ENCODE measurements at regions not wholly inside any gene's neighbourhood (a gene's known extent, or its start where the extent isn't known, plus 50 kb on each side); places are given as distances from the start of the nearest gene placed in this dataset.
"Not testable (repeated sequence)": the region's sequence is repeated elsewhere in the genome, so short reads cannot be mapped to it uniquely, and the experiment has no call there.

DNA sequence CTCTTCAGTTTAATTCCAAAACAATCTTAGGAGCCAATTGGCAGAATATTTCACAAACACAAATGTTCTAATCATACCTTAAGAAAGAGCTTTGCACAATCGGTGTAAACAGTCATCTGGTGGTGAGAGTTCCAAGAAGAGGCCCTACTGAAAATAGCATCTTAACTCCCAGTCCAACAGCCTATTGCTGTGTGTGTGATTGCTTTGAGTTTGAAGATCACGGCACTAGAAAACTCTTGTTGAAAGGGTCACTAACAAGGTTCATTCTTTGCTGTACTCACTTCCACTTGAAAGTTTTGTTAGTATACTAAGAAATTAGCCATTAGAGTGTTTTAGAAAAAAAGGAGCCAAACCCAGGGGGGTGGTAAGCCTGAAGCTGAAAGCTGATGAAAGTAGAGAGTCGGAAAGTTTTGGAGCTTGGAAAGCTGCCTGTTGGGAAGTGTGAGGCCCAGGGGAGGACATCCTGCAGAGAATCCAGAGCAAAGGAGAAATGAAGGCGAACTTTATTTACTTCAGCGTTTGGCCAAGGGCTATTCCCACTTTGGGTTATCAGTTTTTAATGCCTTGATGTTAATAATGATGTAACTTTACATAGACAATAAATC is 180.3 kb upstream of the GHR start:
- DNase-seq (ENCODE audit: low spot score), result no peak

DNA sequence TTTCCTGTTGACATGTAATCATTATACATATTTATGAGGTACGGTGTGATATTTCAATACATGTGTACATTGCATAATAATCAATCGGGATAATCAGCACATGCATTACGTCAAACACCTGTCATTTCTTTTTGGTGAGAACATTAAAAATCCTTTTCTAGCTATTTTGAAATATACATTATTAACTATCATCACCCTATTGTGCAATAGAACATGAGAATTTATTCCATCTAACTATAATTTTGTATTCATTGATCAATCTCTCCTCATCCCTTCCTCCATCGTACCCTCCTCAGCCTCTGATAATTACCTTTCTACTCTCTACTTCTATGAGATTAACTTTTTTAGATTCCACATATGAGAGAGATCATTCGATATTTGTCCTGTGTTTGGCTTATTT is 170.9 kb upstream of the GHR start:
- no peak for DNase-seq (ENCODE audit: low spot score)

DNA sequence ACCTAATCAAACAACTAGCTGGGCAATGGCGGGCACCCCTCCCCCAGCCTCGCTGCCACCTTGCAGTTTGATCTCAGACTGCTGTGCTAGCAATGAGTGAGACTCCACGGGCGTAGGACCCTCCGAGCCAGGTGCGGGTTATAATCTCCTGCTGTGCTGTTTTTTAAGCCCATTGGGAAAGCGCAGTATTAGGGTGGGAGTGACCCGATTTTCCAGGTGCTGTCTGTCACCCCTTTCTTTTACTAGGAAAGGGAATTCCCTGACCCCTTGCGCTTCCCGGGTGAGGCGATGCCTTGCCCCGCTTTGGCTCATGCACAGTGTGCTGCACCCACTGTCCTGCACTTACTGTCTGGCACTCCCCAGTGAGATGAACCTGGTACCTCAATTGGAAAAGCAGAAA is 163.3 kb upstream of the GHR start:
- not testable (repeated sequence) for DNase-seq (ENCODE audit: low spot score)

DNA sequence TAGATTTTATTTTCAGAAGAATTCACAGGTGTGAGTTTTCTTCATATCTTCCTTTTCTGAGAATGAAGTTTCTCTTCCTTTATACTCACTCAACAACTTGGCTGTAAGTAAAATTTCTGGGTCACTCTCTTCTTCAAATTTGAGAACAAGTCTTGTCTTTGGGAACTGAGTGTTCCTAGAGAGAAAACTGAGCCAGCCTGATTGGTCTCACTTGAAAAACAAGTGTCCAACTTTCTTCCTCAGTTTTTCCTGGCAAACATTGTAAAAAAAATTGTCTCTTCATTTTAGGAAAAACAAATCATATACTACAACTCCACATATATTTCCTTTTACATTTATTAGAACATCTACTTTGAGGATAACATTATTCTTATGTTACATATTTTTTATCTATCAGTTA is 156.1 kb upstream of the GHR start:
- no peak for DNase-seq (ENCODE audit: low spot score)

DNA sequence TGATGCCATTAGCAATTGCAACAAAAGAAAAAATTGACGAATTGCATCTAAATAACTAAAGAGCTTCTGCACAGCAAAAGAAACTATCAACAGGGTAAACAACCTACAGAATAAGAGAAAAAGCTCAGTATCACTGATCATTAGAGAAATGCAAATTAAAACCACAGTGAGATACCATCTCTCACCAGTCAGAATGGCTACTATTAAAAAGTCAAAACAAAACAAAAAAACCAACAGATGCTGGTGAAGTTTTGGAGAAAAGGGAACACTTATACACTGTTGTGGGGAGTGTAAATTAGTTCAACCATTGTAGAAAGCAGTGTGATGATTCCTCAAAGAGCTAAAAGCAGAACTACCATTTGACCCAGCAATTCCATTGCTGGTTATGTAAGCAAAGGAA is 155.1 kb upstream of the GHR start:
- not testable (repeated sequence) for DNase-seq (ENCODE audit: low spot score)

DNA sequence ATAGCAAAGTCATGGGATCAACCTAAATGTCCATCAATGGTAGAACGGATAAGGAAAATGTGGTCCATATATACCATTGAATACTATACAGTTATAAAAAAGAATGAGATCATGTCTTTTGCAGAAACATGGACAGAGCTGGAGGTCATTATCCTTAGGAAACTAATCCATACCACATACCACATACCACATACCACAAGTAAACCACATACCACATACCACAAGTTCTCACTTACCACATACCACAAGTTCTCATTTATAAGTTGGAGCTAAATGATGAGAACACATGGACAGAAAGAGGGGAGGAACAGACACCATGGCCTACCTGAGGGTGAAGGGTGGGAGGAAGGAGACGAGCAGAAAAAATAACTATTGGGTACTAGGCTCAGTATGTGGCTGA is 154.6 kb upstream of the GHR start:
- no peak for DNase-seq (ENCODE audit: low spot score)

DNA sequence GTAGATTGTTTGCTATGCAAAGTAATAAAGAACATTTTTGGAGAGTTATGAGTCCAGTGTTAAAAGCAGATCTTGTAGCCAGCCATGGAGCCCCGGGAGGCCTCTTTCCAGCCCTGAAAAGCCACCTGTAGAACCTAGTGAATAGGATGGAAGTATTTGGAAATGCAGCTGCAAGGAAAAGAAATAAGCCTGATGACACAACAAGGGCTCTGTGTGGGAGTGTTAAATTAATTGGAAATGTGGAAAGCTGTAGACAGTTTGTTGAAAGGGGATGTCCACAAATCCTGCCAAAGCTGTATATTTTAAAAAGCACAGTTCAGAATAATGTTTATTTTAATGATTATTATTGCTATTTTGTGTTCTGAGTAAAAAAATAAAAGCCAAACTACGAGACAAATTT is 152.5 kb upstream of the GHR start:
- no peak for DNase-seq (ENCODE audit: low spot score)

DNA sequence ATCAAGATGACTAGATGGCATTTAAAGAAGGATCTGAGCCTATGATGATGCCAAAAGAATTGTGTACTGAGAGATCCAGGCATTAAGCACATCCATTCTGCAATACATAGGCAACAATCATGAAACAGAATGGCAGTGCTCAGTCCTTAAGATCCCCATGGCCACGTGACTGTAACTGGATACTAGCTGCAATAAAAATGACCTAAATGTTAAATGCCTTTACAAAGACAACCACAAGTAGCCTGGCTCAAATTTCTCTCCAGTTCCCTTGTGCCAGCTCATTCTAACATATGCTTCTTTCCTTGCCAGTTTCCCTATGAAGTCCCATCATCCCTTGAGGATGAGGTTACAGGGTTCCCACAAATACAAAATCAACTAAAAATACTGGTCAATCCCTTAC is 148.3 kb upstream of the GHR start:
- no peak for DNase-seq (ENCODE audit: low spot score)

DNA sequence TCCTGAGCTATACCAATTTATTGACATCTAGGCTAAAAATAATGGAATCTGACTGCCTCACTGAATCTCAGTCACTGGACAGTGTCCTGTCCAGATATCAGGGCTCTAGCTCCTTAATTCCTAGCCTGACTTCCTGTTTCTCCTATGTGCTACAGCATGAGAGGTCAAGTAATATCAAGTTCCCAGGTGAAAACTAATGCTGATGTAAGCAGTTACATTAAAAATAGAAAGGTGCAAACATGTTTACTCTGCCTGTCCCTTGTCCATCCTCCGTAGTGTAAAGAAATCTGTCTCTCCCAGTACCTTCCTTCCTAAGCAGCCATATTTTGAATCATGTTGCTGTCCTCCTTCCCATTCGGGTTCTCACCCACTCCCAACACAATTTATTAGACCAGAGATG is 145.9 kb upstream of the GHR start:
- no peak for DNase-seq (ENCODE audit: low spot score)

DNA sequence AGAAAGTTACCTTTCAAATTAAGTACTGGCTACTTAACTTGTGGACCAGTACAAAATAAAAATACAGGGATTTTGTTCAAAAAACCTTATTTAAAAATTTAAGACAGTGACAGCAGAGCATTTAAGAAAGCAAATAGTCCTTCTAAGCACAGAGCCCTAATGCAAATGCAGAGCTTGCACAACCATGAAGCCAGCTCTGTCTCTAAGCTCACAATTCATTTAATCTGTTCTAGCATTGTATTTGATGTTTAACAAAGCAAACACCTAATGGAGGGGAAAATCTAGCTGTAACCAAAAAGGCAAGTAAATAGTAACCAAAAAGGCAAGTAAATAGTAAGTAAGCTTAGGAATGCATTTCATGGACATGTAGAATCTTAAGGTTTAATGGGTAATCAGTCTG is 138.7 kb upstream of the GHR start:
- DNase-seq (ENCODE audit: low spot score), result no peak

DNA sequence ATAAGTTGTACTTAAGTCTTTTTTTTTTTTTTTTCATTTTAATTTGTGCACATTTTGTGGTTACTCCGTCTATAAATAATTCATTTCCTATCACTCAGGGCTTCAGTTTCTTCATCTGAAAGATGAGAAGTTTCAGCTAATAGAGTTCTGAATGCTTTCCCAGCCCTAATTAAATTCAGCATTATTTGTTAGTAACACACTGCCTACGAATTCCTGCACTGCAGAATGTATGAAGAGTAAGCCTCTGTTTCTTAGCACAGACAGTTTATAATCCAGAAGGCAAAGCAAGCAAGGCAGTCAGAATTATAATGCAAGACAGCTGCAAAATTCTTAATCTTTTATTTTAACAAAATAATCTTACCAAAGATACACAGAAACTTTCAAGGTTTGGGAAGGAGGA is 138.0 kb upstream of the GHR start:
- DNase-seq (ENCODE audit: low spot score), result no peak

DNA sequence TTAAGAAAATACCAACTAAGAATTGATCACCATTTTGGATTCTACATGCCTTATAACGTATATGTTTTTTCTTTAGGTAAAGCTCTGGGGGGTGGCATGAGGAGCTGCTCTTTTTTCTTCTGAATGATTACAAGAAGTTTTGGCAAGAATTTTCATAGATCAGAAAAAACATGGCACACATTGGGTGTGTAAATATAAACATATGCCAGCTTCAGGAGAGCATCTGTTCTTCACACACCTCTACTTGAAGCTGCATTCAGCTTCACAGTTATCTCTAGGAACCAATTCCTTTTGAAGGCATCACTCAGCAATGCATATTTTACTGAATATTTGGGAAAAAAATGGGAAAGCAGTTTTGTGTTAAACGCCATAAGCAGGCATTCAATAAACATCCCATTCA is 122.7 kb upstream of the GHR start:
- no peak for DNase-seq (ENCODE audit: low spot score)

DNA sequence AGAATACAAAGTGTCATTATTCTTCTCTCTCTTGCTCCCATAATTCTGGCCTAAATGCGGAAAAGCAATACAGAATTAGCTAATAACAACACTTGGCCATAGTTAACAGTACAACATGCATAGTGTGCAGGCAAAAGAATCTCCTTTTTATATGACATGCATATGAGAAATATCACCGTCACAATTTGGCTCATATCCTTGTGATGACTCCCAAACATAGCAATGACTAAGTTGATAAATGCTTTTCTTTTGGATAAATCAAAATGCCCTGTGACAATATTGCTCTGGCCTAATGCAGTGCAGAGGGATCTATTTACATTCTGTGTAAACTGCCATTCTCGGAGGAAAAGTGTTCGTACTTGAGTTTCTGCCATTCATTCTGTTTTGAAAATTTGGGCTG is 121.9 kb upstream of the GHR start:
- no peak for DNase-seq (ENCODE audit: low spot score)

DNA sequence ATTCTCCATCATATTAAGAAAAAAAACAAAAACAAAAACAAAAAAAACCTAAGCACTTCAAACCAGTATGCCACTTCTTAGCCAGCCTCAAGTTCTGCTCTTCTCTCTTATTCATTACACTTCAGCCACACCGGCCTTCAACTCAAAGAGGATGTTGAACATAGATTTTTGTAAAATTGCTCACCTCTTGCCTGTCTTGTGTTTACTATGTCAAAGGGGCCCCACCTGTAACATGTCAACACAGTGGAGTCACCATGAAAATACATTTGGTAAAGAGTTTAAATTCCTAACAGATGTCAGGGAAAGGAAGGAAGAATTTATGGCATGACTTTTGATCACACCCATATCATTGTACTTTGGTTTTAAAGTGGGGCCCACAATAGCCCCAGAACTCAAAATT is 121.1 kb upstream of the GHR start:
- DNase-seq (ENCODE audit: low spot score), result no peak

DNA sequence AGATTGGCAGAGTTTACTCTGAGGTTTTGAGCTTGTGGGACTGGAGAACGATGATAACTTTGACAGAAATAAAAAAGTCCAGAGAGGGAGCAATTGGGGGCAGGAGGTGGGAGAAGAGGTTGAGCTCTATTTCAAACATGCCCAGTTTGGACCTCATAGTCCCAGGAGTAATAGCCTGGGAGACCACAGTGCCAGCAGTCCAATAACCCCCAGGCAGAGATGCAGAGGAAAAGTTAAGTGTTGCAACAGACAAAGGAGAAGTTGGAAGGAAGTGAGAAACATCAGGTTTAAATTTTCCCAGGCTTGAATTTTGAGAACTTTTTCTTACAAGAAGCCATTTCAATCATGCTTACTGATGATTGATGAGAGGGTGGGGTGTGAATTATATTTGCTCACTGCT is 117.0 kb upstream of the GHR start:
- DNase-seq (ENCODE audit: low spot score), result no peak

DNA sequence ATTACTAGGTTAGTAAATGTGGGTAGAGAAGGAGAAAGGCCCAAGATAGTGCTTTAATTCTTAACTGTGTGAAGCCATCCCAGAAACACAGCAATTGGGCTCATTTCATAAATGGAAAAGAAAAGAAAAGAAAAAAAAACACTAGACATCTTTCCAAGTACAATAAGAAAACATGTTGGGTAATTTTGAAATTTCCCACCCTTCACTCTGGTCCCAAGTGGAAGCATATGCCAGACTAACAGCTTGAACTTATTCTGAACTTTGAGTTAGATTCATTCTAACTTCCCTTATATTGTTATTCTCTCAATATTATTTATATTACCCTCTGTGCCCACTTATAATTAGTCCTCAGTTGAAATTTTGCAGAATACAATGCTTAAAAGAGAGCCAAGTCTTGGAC is 113.4 kb upstream of the GHR start:
- no peak for DNase-seq (ENCODE audit: low spot score)

DNA sequence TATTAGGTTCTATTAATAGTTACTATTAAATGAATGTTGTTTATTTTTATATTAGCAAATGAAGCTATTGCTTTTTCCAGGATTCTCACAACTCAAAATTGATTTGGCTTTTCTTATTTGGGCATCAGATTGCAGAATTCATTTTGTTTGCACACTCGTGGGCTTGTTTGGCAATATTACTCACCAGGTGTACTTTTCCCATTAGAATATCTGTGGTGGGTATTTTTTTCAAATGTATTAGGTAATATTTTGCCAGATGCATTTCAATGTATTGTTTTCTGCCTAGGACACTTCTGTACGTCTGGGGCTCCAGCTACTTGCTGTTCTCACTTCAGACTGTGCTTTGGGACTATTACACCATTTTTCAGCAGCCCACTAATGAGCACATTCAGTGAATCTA is 108.0 kb upstream of the GHR start:
- no peak for DNase-seq (ENCODE audit: low spot score)

DNA sequence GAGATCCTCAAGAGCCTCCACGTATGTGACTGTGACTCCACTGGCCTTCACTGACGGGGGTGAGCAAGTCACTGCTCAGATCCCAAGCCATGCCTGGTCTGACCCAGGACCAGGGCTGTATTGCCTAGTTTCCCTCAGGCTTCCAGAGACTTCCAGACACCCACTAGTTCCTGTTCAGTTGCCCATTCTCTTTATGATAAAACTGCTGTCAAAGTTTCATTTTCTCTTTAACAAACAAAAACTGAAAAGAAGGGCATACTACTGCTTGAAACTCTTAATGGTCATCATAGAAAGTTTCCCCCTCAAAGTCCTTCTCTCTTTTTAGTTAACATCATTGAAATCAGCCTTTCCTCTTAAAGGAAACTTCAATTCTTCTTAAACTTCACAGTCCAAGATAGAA is 105.7 kb upstream of the GHR start:
- DNase-seq (ENCODE audit: low spot score), result no peak

DNA sequence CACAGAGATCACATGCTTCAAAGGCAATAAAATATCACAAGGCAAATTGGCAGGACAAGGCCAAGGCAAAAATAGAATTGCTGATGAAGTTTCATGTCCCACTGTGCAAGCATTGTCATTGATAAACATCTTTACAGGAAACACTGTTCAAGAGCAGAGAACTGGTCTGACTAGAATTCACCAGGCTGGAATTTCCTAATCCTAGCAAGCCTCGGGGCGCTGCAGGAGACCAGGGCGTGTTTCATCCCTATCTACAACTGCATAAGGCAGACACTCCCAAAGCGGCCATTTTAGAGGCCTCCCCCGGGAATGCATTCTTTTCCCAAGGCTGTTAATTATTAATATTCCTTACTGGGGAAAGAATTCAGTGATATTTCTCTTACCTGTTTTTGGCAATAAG is 103.7 kb upstream of the GHR start:
- DNase-seq (ENCODE audit: low spot score), result not testable (repeated sequence)

DNA sequence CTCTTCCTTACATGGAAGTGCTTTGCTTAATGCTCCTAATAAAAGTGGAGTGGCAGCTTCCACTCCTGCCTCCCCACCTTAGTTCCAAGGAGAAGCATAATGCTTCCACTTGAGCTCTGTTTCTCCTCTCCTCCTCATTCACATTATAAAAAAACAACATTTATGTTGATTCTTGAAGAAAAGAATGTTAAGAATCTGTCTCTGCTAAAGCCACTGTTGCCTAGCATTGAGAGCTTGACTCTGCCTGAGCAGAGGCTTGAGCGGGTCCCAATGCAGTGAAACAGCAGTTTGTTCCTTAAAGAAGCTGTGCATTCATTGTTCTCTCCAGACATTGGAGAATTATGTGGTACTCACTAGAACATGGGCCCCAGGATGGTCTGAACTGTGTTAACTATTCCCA is 101.5 kb upstream of the GHR start:
- DNase-seq (ENCODE audit: low spot score), result no peak

DNA sequence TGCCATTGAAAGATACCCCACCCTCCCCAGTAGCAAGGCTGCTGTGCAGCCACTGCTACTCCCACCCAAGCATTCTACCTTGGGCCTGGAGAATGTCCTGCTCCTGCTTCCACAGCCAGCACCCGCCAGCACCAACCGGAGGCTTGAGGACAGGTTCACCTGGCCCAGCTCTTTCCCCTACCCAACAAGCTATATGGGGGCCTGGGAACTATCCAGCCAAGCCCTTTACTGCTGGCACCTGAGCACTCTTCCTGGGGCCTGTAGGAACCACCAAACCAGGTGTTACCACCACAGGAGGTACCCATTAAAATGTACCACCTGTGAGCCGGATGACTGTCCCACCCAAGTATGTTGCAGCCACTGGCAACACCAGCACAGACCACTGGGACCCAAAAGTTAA is 86.1 kb upstream of the GHR start:
- DNase-seq (ENCODE audit: low spot score), result no peak

DNA sequence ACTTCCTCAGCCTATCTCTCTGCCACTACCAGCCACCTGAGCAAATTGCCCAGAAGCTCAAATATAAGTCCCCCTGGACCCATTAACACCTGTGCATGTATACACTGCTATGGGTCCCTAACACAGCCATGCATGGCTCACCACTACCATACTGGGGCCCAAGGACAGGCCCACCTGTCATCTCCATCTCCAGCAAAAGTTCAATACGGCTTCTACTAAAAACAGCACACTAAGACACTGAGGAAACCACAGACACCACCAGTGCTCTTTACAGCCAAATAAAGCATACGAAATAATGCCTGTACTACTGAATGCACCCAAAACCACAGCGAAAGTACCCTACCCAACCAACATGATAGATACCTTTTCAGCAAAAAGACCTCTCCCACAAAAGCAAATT is 85.6 kb upstream of the GHR start:
- DNase-seq (ENCODE audit: low spot score), result no peak

DNA sequence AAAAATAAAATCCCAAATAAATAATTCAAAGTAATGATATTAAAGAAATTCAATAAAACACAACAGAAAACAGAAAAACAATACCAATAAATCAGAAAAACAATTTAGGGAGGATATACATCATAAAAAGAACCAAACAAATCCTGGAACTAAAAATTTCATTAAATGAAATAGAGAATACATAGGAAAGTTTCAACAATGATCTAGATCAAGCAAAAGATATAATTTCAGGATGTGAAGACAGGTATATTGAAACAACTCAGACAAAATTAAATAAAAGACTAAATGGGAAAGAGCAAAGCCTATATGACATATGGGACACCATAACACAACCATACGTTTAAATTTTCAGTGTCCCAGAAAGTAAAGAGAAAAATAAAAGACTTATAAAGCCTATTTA is 85.1 kb upstream of the GHR start:
- DNase-seq (ENCODE audit: low spot score), result no peak

DNA sequence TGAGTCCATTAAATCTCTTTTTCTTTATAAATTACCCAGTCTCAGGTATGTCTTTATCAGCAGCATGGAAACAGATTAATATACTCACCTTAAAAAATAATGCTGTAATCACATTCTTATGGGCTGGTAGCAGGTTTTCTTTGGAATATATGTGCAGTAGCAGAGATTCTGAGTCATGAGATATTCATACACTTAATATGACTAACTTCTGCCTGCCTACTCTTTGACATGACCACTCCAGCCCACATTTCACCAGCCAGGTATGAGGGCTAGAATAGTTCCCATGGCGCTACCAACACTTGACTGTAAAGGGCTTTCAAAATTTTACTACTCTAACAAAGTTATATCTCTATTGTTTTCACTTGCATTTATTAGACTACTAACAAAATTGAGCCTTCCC is 74.1 kb upstream of the GHR start:
- no peak for DNase-seq (ENCODE audit: low spot score)

DNA sequence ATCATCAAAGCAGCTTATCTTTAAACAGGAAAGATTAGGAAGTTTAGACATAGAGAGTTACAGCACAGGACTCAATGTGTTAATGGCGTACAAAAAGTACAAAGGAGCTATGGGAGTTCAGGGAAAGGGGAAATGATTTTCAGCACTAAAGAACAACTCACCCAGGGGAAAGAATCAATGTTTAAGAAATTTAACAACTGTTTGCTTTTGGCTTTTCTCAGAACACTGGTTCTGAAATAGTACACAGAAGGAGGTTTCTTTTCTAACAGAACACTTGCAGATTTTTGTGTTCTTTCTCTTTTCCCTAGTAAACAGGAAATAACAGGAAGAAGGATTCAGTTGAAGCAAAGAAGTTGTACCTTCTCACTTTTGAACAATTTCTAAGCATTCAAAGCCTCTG is 71.3 kb upstream of the GHR start:
- DNase-seq (ENCODE audit: low spot score), result no peak

Measured in hematopoietic multipotent progenitor cell treated with erythropoietin and hydrocortisone succinate and interleukin-3 and kit ligand, for 15 days (in vitro differentiated cells).